Lung (tissue), 11 donors: ENCODE measurements at regions not wholly inside any gene's neighbourhood (a gene's known extent, or its start where the extent isn't known, plus 50 kb on each side); places are given as distances from the start of the nearest gene placed in this dataset.

Source experiments
- ATAC-seq: fragments of 200-7000 bp; cut with Tn5 transposase; one replicate; pipeline ENCODE4 v1.9.1; 2020; ENCODE audit warnings: moderate number of reproducible peaks; ENCODE audit not compliant: insufficient read depth, low FRiP score
- DNase-seq, 3 donors: peaks; one replicate each; pipeline ENCODE4 v3.0.0-alpha.2; 2013 to 2017
- H3K27ac ChIP-seq, 2 donors: one replicate each; pipeline ENCODE4 v1.5.1; 2013; ENCODE audit warnings: mild to moderate bottlenecking in 2 of 2, moderate library complexity in 2 of 2, control low read depth in 1 of 2, inconsistent platforms in 1 of 2, low read depth in 1 of 2, low read length in 1 of 2
- H3K27me3 ChIP-seq, 3 donors: one replicate each; pipeline ENCODE4 v1.5.1; 2013; ENCODE audit warnings: low read length in 2 of 3; ENCODE audit not compliant: control insufficient read depth in 3 of 3, insufficient read depth in 3 of 3
- H3K36me3 ChIP-seq, 4 donors: one replicate each; pipeline ENCODE4 v1.5.1; 2013; ENCODE audit warnings: low read length in 4 of 4, mild to moderate bottlenecking in 1 of 4, moderate library complexity in 1 of 4; ENCODE audit not compliant: control insufficient read depth in 4 of 4, insufficient read depth in 4 of 4
- H3K4me1 ChIP-seq, 5 donors: one replicate each; pipeline ENCODE4 v1.5.1; 2013; ENCODE audit warnings: low read length in 5 of 5, mild to moderate bottlenecking in 2 of 5, moderate library complexity in 1 of 5; ENCODE audit not compliant: control insufficient read depth in 5 of 5, insufficient read depth in 5 of 5
- H3K4me3 ChIP-seq: one replicate; pipeline ENCODE4 v1.5.1; 2013; ENCODE audit warnings: mild to moderate bottlenecking, control low read depth, moderate library complexity
- H3K9ac ChIP-seq, 2 donors: one replicate each; pipeline ENCODE4 v1.5.1; 2013; ENCODE audit warnings: low read length in 2 of 2, control low read depth in 1 of 2; ENCODE audit not compliant: insufficient read depth in 1 of 2
- H3K9me3 ChIP-seq, 4 donors: one replicate each; pipeline ENCODE4 v1.5.1; 2013; ENCODE audit warnings: low read length in 3 of 4, mild to moderate bottlenecking in 1 of 4, moderate library complexity in 1 of 4; ENCODE audit not compliant: control insufficient read depth in 4 of 4, insufficient read depth in 3 of 4
- CTCF ChIP-seq: IDR thresholded peaks from 2 replicates; pipeline ENCODE4 v1.5.1; 2012; ENCODE audit warnings: mild to moderate bottlenecking; ENCODE audit errors: control extremely low read depth, extremely low read depth
- WGBS, 2 donors: extraction: QIAGEN DNeasy Blood & Tissue Kit; methylation state at CpG; one replicate each; pipeline ENCODE4 v1.1.7; 2013; 5-methylcytosine and 5-hydroxymethylcytosine counted together
- donor health status: control.
- donor health status: control.
- donor health status: Bipolar disorder and iron deficiency.
- donor health status: healthy.
- donor health status: DM: yes; HTN: yes; CAD: no.

DNA sequence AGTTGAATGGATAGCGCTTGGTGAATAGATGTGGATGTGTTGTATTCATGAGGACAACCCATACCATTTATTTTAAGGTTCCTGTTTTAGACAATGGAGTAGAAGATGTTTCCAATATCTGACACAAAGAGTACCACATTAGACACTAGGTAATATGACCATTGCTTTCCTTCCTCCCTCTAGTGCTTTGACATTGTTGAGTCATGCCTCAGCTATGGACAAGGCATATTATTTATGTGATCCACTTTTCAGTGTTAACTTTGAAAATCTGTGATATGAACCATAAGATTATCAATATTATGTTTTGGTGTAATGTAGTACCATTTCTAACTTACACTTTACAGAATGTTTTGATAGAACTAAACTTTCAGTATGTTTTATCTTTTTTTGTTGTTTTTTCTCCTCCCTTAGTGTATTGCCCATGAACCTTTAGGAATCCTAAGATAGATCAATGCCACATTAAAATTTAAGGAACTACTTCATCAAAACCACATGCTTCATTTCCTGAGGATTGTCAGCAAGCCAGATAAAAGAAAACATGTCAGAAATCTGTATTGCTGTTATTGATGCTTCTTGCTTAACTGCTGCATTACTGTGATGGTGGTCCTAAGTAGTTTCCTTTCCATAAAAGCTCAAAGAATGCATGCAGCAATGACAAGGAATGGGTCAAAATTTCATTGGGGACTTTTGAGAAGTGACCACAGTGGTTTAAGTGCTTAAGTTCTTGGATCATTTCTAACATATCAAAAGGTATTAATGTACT, 105.0 kb downstream of the PCDH7 start:
- no peak overlapping the region for H3K9ac ChIP-seq
- H3K27me3 ChIP-seq = no peaks in the 10 kb centered on the region
- no peaks in the 10 kb centered on the region for H3K9me3 ChIP-seq
- no peak for DNase-seq
- no peak overlapping the region for H3K27ac ChIP-seq
- H3K4me1 ChIP-seq = peaks cover 0 to 7% (median 0%) of the 10 kb centered on the region in 5 donors
- ATAC-seq = no peak
- no peak for TF ChIP-seq CTCF
- 76 to 96% methylated on average over 1 of the region's 1 CpG for WGBS, 2 donors
- no peak overlapping the region for H3K4me3 ChIP-seq
- H3K36me3 ChIP-seq = no peaks in the 10 kb centered on the region

GRCh38 chr4:30828264-30828926, 108.2 kb downstream of the PCDH7 start:
- WGBS, 2 donors = 75 to 86% methylated on average over 5 of the region's 5 CpGs
- no peaks in the 10 kb centered on the region for H3K27me3 ChIP-seq
- TF ChIP-seq CTCF = no peak
- peaks cover 0 to 10% (median 0%) of the 10 kb centered on the region in 5 donors for H3K4me1 ChIP-seq
- H3K27ac ChIP-seq = no peak overlapping the region
- DNase-seq (no peak), ATAC-seq (no peak)
- H3K4me3 ChIP-seq = no peak overlapping the region
- H3K9ac ChIP-seq = no peak overlapping the region
- H3K9me3 ChIP-seq = no peaks in the 10 kb centered on the region
- no peaks in the 10 kb centered on the region for H3K36me3 ChIP-seq

DNA sequence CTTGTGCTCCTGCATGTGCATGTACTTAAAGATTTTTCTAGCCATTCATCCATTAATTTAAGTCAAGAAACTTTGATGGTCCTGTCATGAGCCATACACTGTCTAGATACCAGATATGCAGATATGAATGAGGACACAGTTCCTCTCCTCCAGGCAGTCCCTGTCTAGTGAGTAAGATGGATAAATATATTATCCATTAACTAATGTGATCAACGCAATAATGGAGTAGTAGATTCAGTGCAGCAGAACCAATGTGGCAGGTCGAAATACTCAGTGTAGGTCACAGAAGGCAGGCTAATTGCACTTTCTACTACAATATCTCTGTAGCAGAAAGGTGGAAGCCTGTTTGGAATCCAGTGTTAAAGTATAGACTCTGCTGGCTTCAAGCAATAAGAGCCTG, 112.5 kb downstream of the PCDH7 start:
- Histone ChIP-seq H3K27ac (no peak overlapping the region), H3K4me3 (no peak overlapping the region)

More for the DNA sequence above, 112.5 kb downstream of the PCDH7 start:
- DNase-seq (no peak), ATAC-seq (no peak)
- H3K9ac ChIP-seq = no peak overlapping the region
- H3K27me3 ChIP-seq = no peaks in the 10 kb centered on the region
- no peak for TF ChIP-seq CTCF
- H3K4me1 ChIP-seq = peaks cover 0 to 11% (median 10%) of the 10 kb centered on the region in 5 donors
- H3K9me3 ChIP-seq = no peaks in the 10 kb centered on the region
- no peaks in the 10 kb centered on the region for H3K36me3 ChIP-seq
- 76 to 85% methylated on average over 2 of the region's 2 CpGs for WGBS, 2 donors
